ENCODE measurements at regions not wholly inside any gene's neighbourhood (a gene's known extent, or its start where the extent isn't known, plus 50 kb on each side); places are given as distances from the start of the nearest gene placed in this dataset.

DNA sequence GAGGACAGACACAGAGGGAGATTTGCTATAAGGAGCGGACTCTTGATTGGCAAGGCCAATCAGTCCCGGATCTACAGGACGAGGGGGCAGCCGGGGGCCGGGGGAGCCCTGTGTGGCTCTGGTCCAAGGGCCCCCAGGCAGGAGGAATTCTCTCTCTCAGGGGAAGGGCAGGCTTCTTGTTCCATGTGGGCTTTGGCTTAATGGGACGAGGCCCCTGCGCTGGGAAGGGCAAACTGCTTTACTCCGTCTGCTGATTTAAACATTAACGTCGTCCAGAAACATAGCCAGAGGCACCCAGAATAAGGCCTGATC is 75.9 kb downstream of the TMEM18 start:
- no peak overlapping the region for H3K4me3 ChIP-seq (ENCODE audit: low read length)
- no peaks in the 10 kb centered on the region for H3K4me1 ChIP-seq (ENCODE audit: insufficient read depth, low read length)
- no peaks in the 10 kb centered on the region for H3K9me3 ChIP-seq (ENCODE audit: low read depth, low read length)
- H3K27me3 ChIP-seq (ENCODE audit: insufficient read depth, low read length), result no peaks in the 10 kb centered on the region

GRCh38 chr2:600542-601386 is 76.4 kb downstream of the TMEM18 start:
- Histone ChIP-seq H3K9me3 (ENCODE audit: low read depth, low read length) (no peaks in the 10 kb centered on the region), H3K27me3 (ENCODE audit: insufficient read depth, low read length) (no peaks in the 10 kb centered on the region), H3K4me1 (ENCODE audit: insufficient read depth, low read length) (no peaks in the 10 kb centered on the region), H3K4me3 (ENCODE audit: low read length) (no peak overlapping the region)

- Histone ChIP-seq H3K4me1 (ENCODE audit: insufficient read depth, low read length) (no peaks in the 10 kb centered on the region), H3K27me3 (ENCODE audit: insufficient read depth, low read length) (no peaks in the 10 kb centered on the region), H3K4me3 (ENCODE audit: low read length) (no peak overlapping the region), H3K9me3 (ENCODE audit: low read depth, low read length) (no peaks in the 10 kb centered on the region)
These were observed 77.6 kb downstream of the TMEM18 start for GRCh38 chr2:599601-600000.

DNA sequence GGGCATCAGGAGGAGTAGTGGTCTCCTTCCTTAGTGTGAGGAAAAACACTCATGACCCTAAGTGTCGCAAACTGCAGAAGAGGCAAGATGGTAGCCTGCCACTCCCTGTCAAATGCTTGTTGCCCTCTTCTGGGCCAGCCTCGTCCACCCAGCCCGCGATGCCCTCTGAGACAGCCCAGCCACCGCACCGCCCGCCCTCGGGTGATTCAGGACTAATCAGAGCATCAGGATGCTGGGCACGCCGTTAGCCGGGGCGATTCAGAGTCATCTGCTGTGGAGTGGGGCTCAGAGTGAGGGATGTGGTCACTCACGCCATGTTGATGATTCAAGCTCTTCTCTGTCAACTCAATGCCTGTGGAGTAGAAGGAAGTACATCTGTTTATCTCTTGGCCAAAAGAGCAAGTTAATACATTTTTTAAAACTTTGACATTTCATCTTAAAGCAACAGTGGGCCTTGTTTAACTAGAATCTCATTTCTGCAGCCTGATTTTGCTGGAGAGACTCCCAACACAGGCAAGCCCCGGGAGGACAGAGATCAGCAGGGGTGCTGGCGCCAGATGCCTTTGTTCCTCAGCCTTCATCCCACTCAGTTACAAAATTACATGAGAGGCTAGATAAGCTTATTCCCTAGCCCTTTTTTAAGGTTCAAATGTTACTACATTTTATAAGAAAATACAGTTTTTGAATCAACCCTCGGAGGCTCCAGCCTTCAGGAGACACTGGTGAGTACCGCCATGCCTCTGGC is 79.0 kb downstream of the TMEM18 start:
- Histone ChIP-seq H3K27me3 (ENCODE audit: insufficient read depth, low read length) (no peaks in the 10 kb centered on the region), H3K4me3 (ENCODE audit: low read length) (no peak overlapping the region), H3K4me1 (ENCODE audit: insufficient read depth, low read length) (no peaks in the 10 kb centered on the region), H3K9me3 (ENCODE audit: low read depth, low read length) (no peaks in the 10 kb centered on the region)

DNA sequence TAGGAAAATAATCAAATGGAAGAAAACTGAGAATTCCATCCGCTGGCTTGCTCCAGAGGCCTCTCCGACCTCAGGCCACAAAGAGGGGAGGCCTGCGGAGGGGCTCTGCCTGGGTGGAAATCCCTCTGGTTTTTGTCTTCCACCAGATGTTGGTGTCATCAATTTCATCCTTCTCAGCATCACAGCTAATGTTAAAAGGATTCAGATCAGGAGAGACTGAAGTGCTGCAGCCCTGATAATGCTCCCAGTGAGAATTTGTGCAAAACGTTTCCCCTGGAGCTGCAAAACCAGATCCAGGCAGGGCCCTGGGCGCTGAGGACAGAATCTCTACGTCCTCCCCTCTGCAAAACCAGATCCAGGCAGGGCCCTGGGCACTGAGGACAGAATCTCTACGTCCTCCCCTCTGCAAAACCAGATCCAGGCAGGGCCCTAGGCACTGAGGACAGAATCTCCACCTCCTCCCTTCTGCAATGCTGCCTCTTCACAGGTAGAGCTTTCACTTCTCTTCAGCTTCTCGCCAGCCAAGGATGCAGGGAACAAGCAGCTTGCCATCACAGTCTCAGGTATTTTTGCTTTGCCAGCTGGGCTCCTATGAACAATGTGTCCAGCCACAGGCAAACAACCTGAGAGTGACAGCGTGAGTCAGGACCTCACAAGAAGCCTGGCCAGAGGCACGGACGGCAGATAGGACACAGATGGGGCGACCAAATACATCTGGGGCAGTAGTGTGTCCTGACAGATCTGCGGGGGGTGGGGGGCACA is 81.2 kb downstream of the TMEM18 start:
- Histone ChIP-seq H3K27me3 (ENCODE audit: insufficient read depth, low read length) (no peaks in the 10 kb centered on the region), H3K9me3 (ENCODE audit: low read depth, low read length) (no peaks in the 10 kb centered on the region), H3K4me3 (ENCODE audit: low read length) (no peak overlapping the region), H3K4me1 (ENCODE audit: insufficient read depth, low read length) (no peaks in the 10 kb centered on the region)

- no peaks in the 10 kb centered on the region for H3K27me3 ChIP-seq (ENCODE audit: insufficient read depth, low read length)
- H3K4me1 ChIP-seq (ENCODE audit: insufficient read depth, low read length), result no peaks in the 10 kb centered on the region
- no peaks in the 10 kb centered on the region for H3K9me3 ChIP-seq (ENCODE audit: low read depth, low read length)
- H3K4me3 ChIP-seq (ENCODE audit: low read length), result no peak overlapping the region
These were observed 81.9 kb downstream of the TMEM18 start for GRCh38 chr2:595141-595815.

DNA sequence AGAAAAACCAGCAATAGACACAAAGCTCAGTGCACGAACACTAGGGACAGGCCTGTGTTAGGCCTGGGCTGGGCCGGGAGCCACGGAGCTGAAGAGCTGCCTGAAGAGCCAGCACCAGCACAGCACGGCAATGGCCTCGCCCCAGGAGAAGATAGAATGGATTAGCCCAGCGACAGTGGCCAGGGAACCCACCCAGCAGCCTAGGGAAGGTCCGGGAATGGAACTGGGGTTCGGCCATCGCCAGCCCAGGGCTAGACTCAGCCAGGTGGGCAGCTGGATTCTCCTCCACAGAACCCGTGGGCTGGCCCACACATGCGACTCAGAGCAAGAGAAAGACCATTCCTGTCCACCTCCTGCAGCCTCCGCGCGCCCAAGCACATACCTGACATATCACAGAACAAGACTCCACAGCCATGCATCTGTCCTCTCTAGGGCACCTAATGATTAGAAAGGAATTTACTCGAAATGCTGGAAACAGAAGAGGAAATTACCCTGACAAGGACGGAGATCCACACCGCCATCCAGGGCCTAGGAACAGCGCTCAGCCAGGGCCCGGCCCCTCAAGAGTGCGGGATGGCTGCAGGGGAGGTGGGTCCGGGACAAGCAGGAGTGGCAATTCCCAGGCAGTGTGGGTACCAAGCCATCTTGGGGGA is 82.8 kb downstream of the TMEM18 start:
- Histone ChIP-seq H3K4me1 (ENCODE audit: insufficient read depth, low read length) (no peaks in the 10 kb centered on the region), H3K4me3 (ENCODE audit: low read length) (no peak overlapping the region), H3K9me3 (ENCODE audit: low read depth, low read length) (no peaks in the 10 kb centered on the region), H3K27me3 (ENCODE audit: insufficient read depth, low read length) (no peaks in the 10 kb centered on the region)

- no peaks in the 10 kb centered on the region for H3K4me1 ChIP-seq (ENCODE audit: insufficient read depth, low read length)
- H3K4me3 ChIP-seq (ENCODE audit: low read length), result no peak overlapping the region
- no peaks in the 10 kb centered on the region for H3K27me3 ChIP-seq (ENCODE audit: insufficient read depth, low read length)
- H3K9me3 ChIP-seq (ENCODE audit: low read depth, low read length), result no peaks in the 10 kb centered on the region
These were observed 83.7 kb downstream of the TMEM18 start for GRCh38 chr2:593356-594026.

DNA sequence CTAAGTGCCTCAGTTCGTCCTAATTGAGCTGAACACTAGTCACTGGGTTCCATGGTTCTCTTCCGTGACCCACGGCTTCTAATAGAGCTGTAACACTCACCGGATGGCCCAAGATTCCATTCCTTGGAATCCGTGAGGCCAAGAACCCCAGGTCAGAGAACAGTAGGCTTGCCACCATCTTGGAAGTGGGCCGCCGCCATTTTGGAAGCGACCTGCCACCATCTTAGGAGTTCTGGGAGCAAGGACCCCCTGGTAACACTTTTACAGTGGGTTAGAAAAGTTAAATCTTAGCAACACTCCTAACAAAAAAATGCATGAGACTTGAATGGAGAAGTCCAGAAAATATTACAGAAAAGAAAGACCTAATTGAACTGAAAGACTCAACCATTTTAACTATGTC is 84.5 kb downstream of the TMEM18 start:
- Histone ChIP-seq H3K4me1 (ENCODE audit: insufficient read depth, low read length) (no peaks in the 10 kb centered on the region), H3K9me3 (ENCODE audit: low read depth, low read length) (no peaks in the 10 kb centered on the region), H3K27me3 (ENCODE audit: insufficient read depth, low read length) (no peaks in the 10 kb centered on the region), H3K4me3 (ENCODE audit: low read length) (no peak overlapping the region)

- no peaks in the 10 kb centered on the region for H3K9me3 ChIP-seq (ENCODE audit: low read depth, low read length)
- H3K4me1 ChIP-seq (ENCODE audit: insufficient read depth, low read length), result peaks cover 6% of the 10 kb centered on the region
- H3K27me3 ChIP-seq (ENCODE audit: insufficient read depth, low read length), result no peaks in the 10 kb centered on the region
- H3K4me3 ChIP-seq (ENCODE audit: low read length), result no peak overlapping the region
These were observed 86.7 kb downstream of the TMEM18 start for GRCh38 chr2:590214-591175.

DNA sequence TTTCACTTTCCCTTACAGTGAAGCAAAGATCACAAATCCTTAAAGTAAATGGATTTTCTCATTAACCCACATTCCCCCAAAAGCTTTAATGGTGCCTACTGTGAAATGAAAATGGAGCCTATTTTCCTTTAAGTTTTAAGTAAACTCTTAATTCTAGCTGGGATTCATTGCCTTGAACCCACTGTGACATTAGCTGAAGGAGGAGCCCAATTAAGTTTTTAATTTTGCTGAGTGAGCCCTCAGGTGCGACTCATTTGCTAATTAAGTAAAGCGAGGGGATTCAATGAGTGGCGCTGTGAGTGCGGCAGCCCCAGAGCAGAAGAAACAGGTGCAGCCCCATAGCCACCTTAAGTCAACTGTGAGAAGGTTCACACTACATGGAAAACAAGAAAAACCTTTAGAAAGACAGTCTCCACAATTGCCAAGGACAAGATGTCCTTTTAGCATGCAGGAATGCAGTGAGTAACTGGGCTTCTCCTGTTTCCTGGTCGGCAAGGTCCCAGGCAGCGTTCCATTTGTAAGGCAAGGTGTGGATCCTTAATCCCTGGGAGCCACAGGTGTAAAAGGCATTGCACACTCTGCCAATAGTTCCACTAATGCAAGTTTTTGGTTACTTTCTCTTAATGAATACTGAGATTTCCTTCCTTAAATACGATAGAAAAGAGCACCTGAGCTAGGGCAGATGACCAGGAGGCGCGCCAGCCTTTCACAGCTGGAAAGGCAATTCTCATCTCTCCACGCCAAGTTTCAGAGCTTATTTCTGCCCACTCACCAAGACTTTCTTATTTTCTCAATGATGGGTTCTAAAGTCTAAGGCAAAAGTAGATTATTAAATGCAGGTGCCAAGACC is 87.7 kb downstream of the TMEM18 start:
- no peak overlapping the region for H3K4me3 ChIP-seq (ENCODE audit: low read length)
- H3K27me3 ChIP-seq (ENCODE audit: insufficient read depth, low read length), result no peaks in the 10 kb centered on the region
- H3K9me3 ChIP-seq (ENCODE audit: low read depth, low read length), result no peaks in the 10 kb centered on the region
- peaks cover 14% of the 10 kb centered on the region for H3K4me1 ChIP-seq (ENCODE audit: insufficient read depth, low read length)

DNA sequence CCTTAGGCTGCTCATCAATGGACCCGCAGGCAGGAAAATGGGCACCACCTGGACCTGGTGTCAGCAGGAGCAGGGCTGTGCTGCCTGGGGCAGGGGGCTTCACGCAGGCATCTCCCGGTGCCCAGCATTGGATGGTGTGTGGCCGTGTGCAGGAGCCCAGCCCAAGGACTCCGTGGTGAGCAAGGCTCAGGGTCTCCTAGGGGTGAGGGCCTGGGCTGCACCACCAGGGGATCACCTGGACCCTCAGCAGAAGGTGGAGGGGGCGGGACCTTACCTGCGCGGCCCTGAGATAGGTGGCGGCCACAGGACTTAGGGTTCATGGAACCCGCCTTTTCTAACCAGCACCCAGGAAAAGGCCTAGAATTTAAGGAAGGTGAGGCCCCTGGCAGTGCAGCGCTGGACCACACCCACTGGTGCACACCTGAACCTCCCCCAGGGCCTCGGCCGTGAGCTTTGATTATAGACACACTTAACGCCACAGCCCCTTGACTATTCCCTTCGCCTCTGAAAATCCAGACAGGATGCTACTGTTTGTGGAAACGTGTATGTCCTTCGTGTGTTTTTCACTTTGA is 89.0 kb downstream of the TMEM18 start:
- H3K4me1 ChIP-seq (ENCODE audit: insufficient read depth, low read length), result peaks cover 14% of the 10 kb centered on the region
- H3K9me3 ChIP-seq (ENCODE audit: low read depth, low read length), result no peaks in the 10 kb centered on the region
- H3K27me3 ChIP-seq (ENCODE audit: insufficient read depth, low read length), result no peaks in the 10 kb centered on the region
- no peak overlapping the region for H3K4me3 ChIP-seq (ENCODE audit: low read length)

Data from mononuclear cell (primary cell).